RWPE2 (cell line): ENCODE measurements at regions not wholly inside any gene's neighbourhood (a gene's known extent, or its start where the extent isn't known, plus 50 kb on each side); places are given as distances from the start of the nearest gene placed in this dataset.

Source experiments
- ATAC-seq: fragments of 200-7000 bp; cut with Tn5 transposase; 3 replicates; pipeline ENCODE4 v1.9.1; 2021; ENCODE audit warnings: low read depth
- DNase-seq: peaks from one replicate; pipeline ENCODE4 v3.0.0-alpha.2; 2020; ENCODE audit warnings: low spot score
- H3K27ac ChIP-seq: fragments of 450-650 bp; 2 replicates; pipeline ENCODE4 v1.5.1; 2017; ENCODE audit warnings: mild to moderate bottlenecking; ENCODE audit not compliant: poor library complexity, severe bottlenecking
- H3K27me3 ChIP-seq: fragments of 250-450 bp; sonication (Bioruptor Pico); 2 replicates; pipeline ENCODE4 v1.5.1; 2021; ENCODE audit warnings: mild to moderate bottlenecking, moderate library complexity; ENCODE audit not compliant: insufficient read depth, poor library complexity, severe bottlenecking
- H3K36me3 ChIP-seq: fragments of 250-450 bp; sonication (Bioruptor Pico); 2 replicates; pipeline ENCODE4 v1.5.1; 2020; ENCODE audit warnings: low read depth, mild to moderate bottlenecking, moderate library complexity
- H3K4me1 ChIP-seq: fragments of 250-450 bp; sonication (Bioruptor Pico); 2 replicates; pipeline ENCODE4 v1.5.1; 2021; ENCODE audit warnings: mild to moderate bottlenecking, moderate library complexity; ENCODE audit not compliant: insufficient read depth, poor library complexity, severe bottlenecking
- H3K4me3 ChIP-seq: fragments of 250-450 bp; sonication (Bioruptor Pico); 2 replicates; pipeline ENCODE4 v1.5.1; 2021; ENCODE audit warnings: mild to moderate bottlenecking, moderate library complexity; ENCODE audit not compliant: severe bottlenecking
- H3K9me3 ChIP-seq: fragments of 250-450 bp; sonication (Bioruptor Pico); 2 replicates; pipeline ENCODE4 v1.5.1; 2021; ENCODE audit warnings: mild to moderate bottlenecking, moderate library complexity; ENCODE audit not compliant: severe bottlenecking
- CTCF ChIP-seq: fragments of 450-650 bp; IDR thresholded peaks from one replicate; pipeline ENCODE4 v1.5.1; 2017; ENCODE audit warnings: mild to moderate bottlenecking, moderate library complexity; ENCODE audit not compliant: poor library complexity, severe bottlenecking

GRCh38 chr18:22314001-22314400 lies 103.7 kb downstream of the CTAGE1 start:
- no peaks in the 10 kb centered on the region for H3K27me3 ChIP-seq
- H3K9me3 ChIP-seq = no peaks in the 10 kb centered on the region
- no peaks in the 10 kb centered on the region for H3K36me3 ChIP-seq
- DNase-seq = no peak
- TF ChIP-seq CTCF = no peak
- H3K27ac ChIP-seq = no peak overlapping the region
- H3K4me3 ChIP-seq = no peak overlapping the region
- no peaks in the 10 kb centered on the region for H3K4me1 ChIP-seq
- no peak for ATAC-seq

GRCh38 chr18:22311301-22311700 lies 106.4 kb downstream of the CTAGE1 start:
- H3K36me3 ChIP-seq = no peaks in the 10 kb centered on the region

GRCh38 chr18:22309191-22309590 lies 108.5 kb downstream of the CTAGE1 start:
- H3K27ac ChIP-seq = no peak overlapping the region
- H3K4me1 ChIP-seq = no peaks in the 10 kb centered on the region
- no peak overlapping the region for H3K4me3 ChIP-seq
- no peak for DNase-seq
- ATAC-seq = no peak
- no peaks in the 10 kb centered on the region for H3K36me3 ChIP-seq
- TF ChIP-seq CTCF = no peak
- no peaks in the 10 kb centered on the region for H3K27me3 ChIP-seq
- H3K9me3 ChIP-seq = no peaks in the 10 kb centered on the region

More at GRCh38 chr18:22311301-22311700, 106.4 kb downstream of the CTAGE1 start:
- no peak for ATAC-seq
- H3K4me3 ChIP-seq = no peak overlapping the region
- TF ChIP-seq CTCF = no peak
- DNase-seq = no peak
- H3K9me3 ChIP-seq = no peaks in the 10 kb centered on the region
- no peak overlapping the region for H3K27ac ChIP-seq
- H3K27me3 ChIP-seq = no peaks in the 10 kb centered on the region
- H3K4me1 ChIP-seq = no peaks in the 10 kb centered on the region

- DNase-seq (no peak), ATAC-seq (no peak)
- Histone ChIP-seq H3K27ac (no peak overlapping the region), H3K9me3 (no peaks in the 10 kb centered on the region), H3K4me3 (no peak overlapping the region), H3K27me3 (no peaks in the 10 kb centered on the region), H3K4me1 (no peaks in the 10 kb centered on the region), H3K36me3 (no peaks in the 10 kb centered on the region)
- TF ChIP-seq CTCF = no peak
Observed at GRCh38 chr18:22307528-22307927, 110.2 kb downstream of the CTAGE1 start.

GRCh38 chr18:22303927-22304326 lies 113.8 kb downstream of the CTAGE1 start:
- no peaks in the 10 kb centered on the region for H3K36me3 ChIP-seq
- no peak overlapping the region for H3K27ac ChIP-seq
- TF ChIP-seq CTCF = no peak
- DNase-seq (no peak), ATAC-seq (no peak)
- H3K9me3 ChIP-seq = no peaks in the 10 kb centered on the region
- H3K4me1 ChIP-seq = peaks cover 10% of the 10 kb centered on the region
- H3K27me3 ChIP-seq = no peaks in the 10 kb centered on the region
- H3K4me3 ChIP-seq = no peak overlapping the region
